GM23338 (cell line): ENCODE measurements at regions not wholly inside any gene's neighbourhood (a gene's known extent, or its start where the extent isn't known, plus 50 kb on each side); places are given as distances from the start of the nearest gene placed in this dataset.

Experiments
- CTCF ChIP-seq, 2 experiments: fragments of 200-600 bp in 1 of 2; sonication (generic) in 1 of 2; conservative IDR thresholded peaks; 2 replicates each; pipeline versions ENCODE4 v1.5.1 to v1.6.1; 2016 to 2017; ENCODE audit warnings: antibody characterized with exemption in 2 of 2, low read depth in 2 of 2, mild to moderate bottlenecking in 2 of 2, moderate library complexity in 1 of 2
- ETS1 ChIP-seq: IDR thresholded peaks from 2 replicates; pipeline ENCODE4 v1.6.1; 2016; ENCODE audit warnings: antibody characterized with exemption
- EZH2 ChIP-seq: fragments of 200-600 bp; sonication (generic); IDR thresholded peaks from one replicate; pipeline ENCODE4 v1.8.0; 2017; ENCODE audit warnings: antibody characterized with exemption, mild to moderate bottlenecking, low read depth; ENCODE audit not compliant: unreplicated experiment
- JUNB ChIP-seq: IDR thresholded peaks from one replicate; pipeline ENCODE4 v1.6.1; 2016; ENCODE audit warnings: antibody characterized with exemption; ENCODE audit not compliant: unreplicated experiment
- POLR2AphosphoS5 ChIP-seq: IDR thresholded peaks from 2 replicates; pipeline ENCODE4 v1.6.1; 2016; ENCODE audit warnings: antibody characterized with exemption, low read depth
- STAT1 ChIP-seq: IDR thresholded peaks from one replicate; pipeline ENCODE4 v1.6.1; 2016; ENCODE audit warnings: antibody characterized with exemption; ENCODE audit not compliant: unreplicated experiment

GRCh38 chr4:36402008-36402758 is 120.8 kb downstream of the DTHD1 start:
- peak in 1 of 2 experiments; percentile 25; a peak in 2 of 4 replicates for TF ChIP-seq CTCF (conservative IDR thresholded peaks at IDR 0.05; ENCODE audit: low read depth in 2 of 2)
- no peak for TF ChIP-seq STAT1
- no peak for TF ChIP-seq JUNB
- TF ChIP-seq POLR2AphosphoS5 = no peak
- TF ChIP-seq EZH2 = no peak
- no peak for TF ChIP-seq ETS1
